Trophoblast cell (in vitro differentiated cells and primary cell): ENCODE measurements at regions not wholly inside any gene's neighbourhood (a gene's known extent, or its start where the extent isn't known, plus 50 kb on each side); places are given as distances from the start of the nearest gene placed in this dataset.

Experiments used
- DNase-seq, 2 donors: peaks; one replicate each; pipeline ENCODE4 v3.0.0-alpha.2; 2016
- H2AFZ ChIP-seq: 2 replicates; pipeline ENCODE4 v1.6.1; 2013; ENCODE audit warnings: low read length, moderate library complexity, mild to moderate bottlenecking; ENCODE audit not compliant: insufficient read depth, poor library complexity
- H2AK5ac ChIP-seq: 2 replicates; pipeline ENCODE4 v1.6.1; 2013; ENCODE audit warnings: mild to moderate bottlenecking, low read length
- H2BK120ac ChIP-seq: 2 replicates; pipeline ENCODE4 v1.6.1; 2013; ENCODE audit warnings: low read length, mild to moderate bottlenecking, moderate library complexity; ENCODE audit not compliant: insufficient read depth, poor library complexity
- H2BK12ac ChIP-seq: 2 replicates; pipeline ENCODE4 v1.6.1; 2013; ENCODE audit warnings: mild to moderate bottlenecking, low read length, moderate library complexity
- H2BK5ac ChIP-seq: 2 replicates; pipeline ENCODE4 v1.6.1; 2013; ENCODE audit warnings: low read length, low read depth, moderate library complexity, mild to moderate bottlenecking; ENCODE audit not compliant: poor library complexity
- H3K14ac ChIP-seq: 2 replicates; pipeline ENCODE4 v1.6.1; 2013; ENCODE audit warnings: mild to moderate bottlenecking, low read length
- H3K18ac ChIP-seq: 2 replicates; pipeline ENCODE4 v1.6.1; 2013; ENCODE audit warnings: mild to moderate bottlenecking, low read length
- H3K23ac ChIP-seq: 2 replicates; pipeline ENCODE4 v1.6.1; 2013; ENCODE audit warnings: low read length
- H3K27ac ChIP-seq: 2 replicates; pipeline ENCODE4 v1.5.1; 2013; ENCODE audit warnings: low read depth, mild to moderate bottlenecking, inconsistent platforms, low read length, moderate library complexity
- H3K27me3 ChIP-seq: 2 replicates; pipeline ENCODE4 v1.6.1; 2013; ENCODE audit warnings: inconsistent platforms, mild to moderate bottlenecking, low read length, moderate library complexity; ENCODE audit not compliant: insufficient read depth
- H3K36me3 ChIP-seq, 2 experiments: 1 replicate in 1 of 2; 2 replicates in 1 of 2; pipeline ENCODE4 v1.6.1; 2013; ENCODE audit warnings: low read length in 2 of 2, mild to moderate bottlenecking in 2 of 2, moderate library complexity in 1 of 2; ENCODE audit not compliant: insufficient read depth in 2 of 2, control insufficient read depth in 1 of 2
- H3K4ac ChIP-seq: 2 replicates; pipeline ENCODE4 v1.6.1; 2013; ENCODE audit warnings: low read depth, mild to moderate bottlenecking, low read length, moderate library complexity
- H3K4me1 ChIP-seq, 2 experiments: 1 replicate in 1 of 2; 2 replicates in 1 of 2; pipeline ENCODE4 v1.6.1; 2013; ENCODE audit warnings: low read length in 2 of 2, mild to moderate bottlenecking in 2 of 2, moderate library complexity in 1 of 2; ENCODE audit not compliant: insufficient read depth in 2 of 2, control insufficient read depth in 1 of 2
- H3K4me2 ChIP-seq: 2 replicates; pipeline ENCODE4 v1.6.1; 2013; ENCODE audit warnings: inconsistent platforms, mild to moderate bottlenecking, low read length, moderate library complexity
- H3K4me3 ChIP-seq: 2 replicates; pipeline ENCODE4 v1.5.1; 2013; ENCODE audit warnings: mild to moderate bottlenecking, low read depth, low read length, inconsistent platforms
- H3K79me1 ChIP-seq: one replicate; pipeline ENCODE4 v1.6.1; 2013; ENCODE audit warnings: low read length
- H3K79me2 ChIP-seq: 2 replicates; pipeline ENCODE4 v1.6.1; 2013; ENCODE audit warnings: low read length, mild to moderate bottlenecking; ENCODE audit not compliant: control insufficient read depth, insufficient read depth, poor library complexity
- H3K9ac ChIP-seq: 2 replicates; pipeline ENCODE4 v1.6.1; 2013; ENCODE audit warnings: mild to moderate bottlenecking, low read length
- H3K9me3 ChIP-seq: 2 replicates; pipeline ENCODE4 v1.6.1; 2013; ENCODE audit warnings: low read depth, mild to moderate bottlenecking, control low read depth, inconsistent platforms, low read length; ENCODE audit not compliant: insufficient read depth
- H4K12ac ChIP-seq: 2 replicates; pipeline ENCODE4 v1.6.1; 2013; ENCODE audit warnings: low read depth, mild to moderate bottlenecking, low read length, moderate library complexity
- H4K8ac ChIP-seq: 2 replicates; pipeline ENCODE4 v1.6.1; 2013; ENCODE audit warnings: low read depth, mild to moderate bottlenecking, low read length, moderate library complexity
- H4K91ac ChIP-seq: one replicate; pipeline ENCODE4 v1.6.1; 2013; ENCODE audit warnings: low read depth, mild to moderate bottlenecking, low read length, moderate library complexity
- WGBS: extraction: QIAGEN DNeasy Blood & Tissue Kit; methylation state at CpG from one replicate; pipeline ENCODE4 v1.1.7; 2013; ENCODE audit warnings: missing lambda C conversion rate; ENCODE audit not compliant: insufficient read length, insufficient coverage; ENCODE audit errors: extremely low coverage; 5-methylcytosine and 5-hydroxymethylcytosine counted together

DNA sequence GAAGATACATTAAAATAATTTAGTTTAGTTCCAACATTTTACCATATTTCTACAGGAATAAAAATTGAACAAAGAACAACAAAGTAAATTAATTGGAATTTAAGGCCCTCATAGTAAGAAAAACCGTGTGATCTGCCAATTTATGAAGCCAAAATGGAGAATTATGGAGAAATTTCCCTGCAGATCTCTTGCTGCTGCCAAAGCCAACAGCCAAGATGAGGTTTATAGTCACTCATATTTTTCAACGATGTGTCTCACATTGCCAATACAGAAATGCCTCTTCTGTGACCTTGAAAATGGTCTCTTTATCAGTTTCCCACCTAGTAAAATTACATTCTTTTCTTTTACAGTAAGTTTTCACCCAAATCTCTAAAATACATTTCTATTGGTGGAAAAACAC lies 317.2 kb upstream of the FIGN start:
- H3K9ac ChIP-seq = no peak overlapping the region
- no peak overlapping the region for H3K27ac ChIP-seq
- no peak overlapping the region for H3K18ac ChIP-seq
- no peak overlapping the region for H3K14ac ChIP-seq
- no peak overlapping the region for H4K8ac ChIP-seq
- no peak overlapping the region for H2BK120ac ChIP-seq
- H2BK5ac ChIP-seq = no peak overlapping the region
- no peak overlapping the region for H3K4me2 ChIP-seq
- H3K4me3 ChIP-seq = no peak overlapping the region
- H3K9me3 ChIP-seq = no peaks in the 10 kb centered on the region
- H3K79me1 ChIP-seq = no peaks in the 10 kb centered on the region
- H4K91ac ChIP-seq = no peak overlapping the region
- no peak overlapping the region for H3K23ac ChIP-seq
- H2AK5ac ChIP-seq = no peak overlapping the region
- H3K4ac ChIP-seq = no peak overlapping the region
- H3K36me3 ChIP-seq = no peaks in the 10 kb centered on the region
- H2BK12ac ChIP-seq = no peak overlapping the region
- no peaks in the 10 kb centered on the region for H3K79me2 ChIP-seq
- H3K27me3 ChIP-seq = no peaks in the 10 kb centered on the region
- no peak overlapping the region for H4K12ac ChIP-seq
- no peak for DNase-seq
- H3K4me1 ChIP-seq = no peaks in the 10 kb centered on the region
- no CpG with 5 or more reads among the region's 2 CpGs for WGBS
- H2AFZ ChIP-seq = no peak overlapping the region

DNA sequence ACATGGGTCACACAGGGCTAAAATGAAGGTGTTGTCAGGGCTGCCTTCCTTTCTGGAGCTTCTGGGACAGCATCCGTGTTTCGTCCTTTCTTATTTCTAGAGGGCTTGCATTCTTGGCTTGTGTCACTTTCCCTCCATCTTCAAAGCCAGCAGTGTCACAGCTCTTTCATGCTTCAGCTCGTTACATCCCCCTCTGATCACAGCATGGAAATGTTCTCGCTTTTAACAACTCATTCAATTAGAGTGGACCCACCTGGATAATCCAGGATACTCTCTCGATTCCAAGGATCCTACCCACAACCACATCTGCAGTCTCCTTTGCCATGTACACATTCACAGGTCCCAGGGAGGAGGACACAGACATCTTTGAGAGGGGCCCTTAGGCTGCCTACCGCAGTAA lies 316.2 kb upstream of the FIGN start:
- Histone ChIP-seq H3K4me1 (no peaks in the 10 kb centered on the region), H3K18ac (no peak overlapping the region), H2BK12ac (no peak overlapping the region), H3K27ac (no peak overlapping the region), H3K27me3 (no peaks in the 10 kb centered on the region), H3K14ac (no peak overlapping the region), H3K4me2 (no peak overlapping the region), H4K8ac (no peak overlapping the region), H3K79me2 (no peaks in the 10 kb centered on the region), H2BK5ac (no peak overlapping the region), H3K36me3 (no peaks in the 10 kb centered on the region), H2BK120ac (no peak overlapping the region), H3K4ac (no peak overlapping the region), H2AK5ac (no peak overlapping the region), H3K23ac (no peak overlapping the region), H3K79me1 (no peaks in the 10 kb centered on the region), H3K9me3 (no peaks in the 10 kb centered on the region), H2AFZ (no peak overlapping the region), H3K4me3 (no peak overlapping the region), H3K9ac (no peak overlapping the region), H4K12ac (no peak overlapping the region), H4K91ac (no peak overlapping the region)
- DNase-seq = no peak
- no CpG with 5 or more reads among the region's 6 CpGs for WGBS

DNA sequence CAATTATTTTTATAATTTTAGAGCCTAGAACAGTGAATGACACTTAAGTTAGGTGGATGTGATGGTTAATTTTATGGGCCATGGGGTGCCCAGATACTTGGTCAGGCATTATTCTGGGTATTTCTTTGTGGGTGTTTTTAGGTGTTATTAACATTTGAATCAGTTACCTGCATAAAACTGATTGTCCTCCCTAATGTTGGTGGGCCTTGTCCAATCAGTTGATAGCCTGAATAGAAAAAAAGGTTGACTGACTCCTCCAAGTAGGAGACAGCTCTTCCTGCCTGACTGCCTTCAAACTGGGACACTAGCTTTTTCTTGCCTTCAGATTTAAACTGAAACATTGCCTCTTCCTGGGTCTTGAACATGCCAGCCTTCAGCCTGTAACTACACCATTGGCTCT lies 312.9 kb upstream of the FIGN start:
- H3K9ac ChIP-seq = no peak overlapping the region
- no peak overlapping the region for H4K91ac ChIP-seq

DNA sequence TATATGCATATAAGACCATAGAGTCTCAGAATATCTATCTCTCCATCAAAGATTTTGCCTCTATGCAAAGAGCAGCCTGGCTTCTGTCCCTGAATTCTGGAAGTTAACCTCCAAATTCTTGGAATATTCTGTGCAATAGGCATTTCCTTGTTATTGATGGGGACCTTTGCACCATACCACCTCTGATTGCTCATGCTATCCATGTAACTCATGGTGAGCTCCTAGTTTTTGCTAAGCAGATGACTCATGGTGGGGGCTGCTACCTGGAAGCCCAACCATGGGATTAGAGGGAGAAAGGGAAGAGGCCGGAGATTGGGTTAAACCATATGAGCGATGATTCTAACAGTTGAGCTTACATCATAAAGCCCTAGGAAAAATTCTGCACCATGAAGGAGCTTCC lies 310.2 kb upstream of the FIGN start:
- H4K91ac ChIP-seq = no peak overlapping the region
- H3K4me3 ChIP-seq = no peak overlapping the region
- H4K8ac ChIP-seq = no peak overlapping the region
- WGBS = no CpG with 5 or more reads among the region's 2 CpGs
- no peak overlapping the region for H3K4me2 ChIP-seq
- no peaks in the 10 kb centered on the region for H3K27me3 ChIP-seq
- no peak overlapping the region for H2BK12ac ChIP-seq
- H2AK5ac ChIP-seq = no peak overlapping the region
- no peak overlapping the region for H2BK5ac ChIP-seq
- H3K23ac ChIP-seq = no peak overlapping the region
- peaks cover 1% of the 10 kb centered on the region for H3K9me3 ChIP-seq
- no peaks in the 10 kb centered on the region for H3K79me1 ChIP-seq
- H2AFZ ChIP-seq = no peak overlapping the region
- no peak overlapping the region for H3K4ac ChIP-seq
- no peak overlapping the region for H3K27ac ChIP-seq
- H3K18ac ChIP-seq = no peak overlapping the region
- H2BK120ac ChIP-seq = no peak overlapping the region
- H3K9ac ChIP-seq = no peak overlapping the region
- H3K36me3 ChIP-seq = no peaks in the 10 kb centered on the region
- H4K12ac ChIP-seq = no peak overlapping the region
- no peak for DNase-seq
- H3K14ac ChIP-seq = no peak overlapping the region
- no peaks in the 10 kb centered on the region for H3K4me1 ChIP-seq
- H3K79me2 ChIP-seq = no peaks in the 10 kb centered on the region

More for the DNA sequence above, 312.9 kb upstream of the FIGN start:
- no peak overlapping the region for H2BK5ac ChIP-seq
- no peaks in the 10 kb centered on the region for H3K9me3 ChIP-seq
- H2BK12ac ChIP-seq = no peak overlapping the region
- H3K4me2 ChIP-seq = no peak overlapping the region
- no peaks in the 10 kb centered on the region for H3K36me3 ChIP-seq
- H3K27me3 ChIP-seq = no peaks in the 10 kb centered on the region
- H3K79me2 ChIP-seq = no peaks in the 10 kb centered on the region
- no peak overlapping the region for H3K4me3 ChIP-seq
- no peak overlapping the region for H3K23ac ChIP-seq
- no peak overlapping the region for H4K8ac ChIP-seq
- H4K12ac ChIP-seq = no peak overlapping the region
- no peak overlapping the region for H3K18ac ChIP-seq
- H2AFZ ChIP-seq = no peak overlapping the region
- no peak overlapping the region for H3K14ac ChIP-seq
- H3K27ac ChIP-seq = no peak overlapping the region
- H3K4ac ChIP-seq = no peak overlapping the region
- no peaks in the 10 kb centered on the region for H3K4me1 ChIP-seq
- no peak for DNase-seq
- no peak overlapping the region for H2BK120ac ChIP-seq
- H2AK5ac ChIP-seq = no peak overlapping the region
- no peaks in the 10 kb centered on the region for H3K79me1 ChIP-seq

DNA sequence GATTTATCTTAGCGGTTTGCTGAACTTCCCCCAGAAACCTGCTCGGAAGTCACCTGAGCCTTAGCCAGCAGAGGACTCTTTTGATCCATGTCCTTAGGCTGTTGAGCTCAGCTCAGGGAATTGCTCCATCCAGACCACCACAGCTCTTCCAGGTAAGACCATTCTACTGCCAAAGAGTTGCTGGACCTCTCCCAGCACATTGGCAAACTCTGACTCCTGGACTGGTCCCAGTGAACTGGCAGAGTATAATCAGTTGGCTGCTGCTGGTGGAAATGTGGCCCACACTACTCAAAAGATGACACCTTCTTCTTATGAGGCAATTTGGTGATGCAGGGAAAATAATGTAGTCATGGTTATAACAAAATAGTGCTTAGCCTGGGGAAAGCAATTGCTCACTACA lies 308.8 kb upstream of the FIGN start:
- Histone ChIP-seq H3K27ac (no peak overlapping the region), H3K79me2 (no peaks in the 10 kb centered on the region), H3K79me1 (no peaks in the 10 kb centered on the region), H2AFZ (no peak overlapping the region), H3K23ac (no peak overlapping the region), H3K4me2 (no peak overlapping the region), H2BK120ac (no peak overlapping the region), H4K12ac (no peak overlapping the region), H3K14ac (no peak overlapping the region), H2AK5ac (no peak overlapping the region), H3K4me1 (no peaks in the 10 kb centered on the region), H3K4ac (no peak overlapping the region), H4K91ac (no peak overlapping the region), H3K4me3 (no peak overlapping the region), H3K9ac (no peak overlapping the region), H2BK5ac (no peak overlapping the region), H3K9me3 (peaks cover 2% of the 10 kb centered on the region), H3K27me3 (no peaks in the 10 kb centered on the region), H2BK12ac (no peak overlapping the region), H3K36me3 (no peaks in the 10 kb centered on the region), H4K8ac (no peak overlapping the region), H3K18ac (no peak overlapping the region)
- no CpG with 5 or more reads among the region's 2 CpGs for WGBS
- DNase-seq = no peak
